GM18498 (cell line): ENCODE measurements at regions not wholly inside any gene's neighbourhood (a gene's known extent, or its start where the extent isn't known, plus 50 kb on each side); places are given as distances from the start of the nearest gene placed in this dataset.
A peak's percentile ranks its signal among the peaks of the same experiment; 100 is the strongest.

Experiments
- ATAC-seq: cut with Tn5 transposase; IDR thresholded peaks from one replicate; pipeline ENCODE4 v1.9.1; 2021; ENCODE audit warnings: mild to moderate bottlenecking, moderate library complexity; ENCODE audit not compliant: unreplicated experiment

- no peak for ATAC-seq
Measured at GRCh38 chr6:10250655-10251220, 164.1 kb downstream of the TFAP2A start.

GRCh38 chr6:10248378-10248843, 166.5 kb downstream of the TFAP2A start:
- no peak for ATAC-seq

GRCh38 chr6:10237298-10238038, 177.4 kb downstream of the TFAP2A start:
- no peak for ATAC-seq

- ATAC-seq: no peak
Measured at GRCh38 chr6:10235344-10235743, 179.5 kb downstream of the TFAP2A start.

- ATAC-seq: no peak
Measured at GRCh38 chr6:10230531-10230930, 184.3 kb downstream of the TFAP2A start.

GRCh38 chr6:10223841-10224240, 191.0 kb downstream of the TFAP2A start:
- ATAC-seq: no peak

- no peak for ATAC-seq
Measured at GRCh38 chr6:10221178-10221577, 193.7 kb downstream of the TFAP2A start.

- no peak for ATAC-seq
Measured at GRCh38 chr6:10219510-10219909, 195.4 kb downstream of the TFAP2A start.

- ATAC-seq: no peak
Measured at GRCh38 chr6:10217111-10217510, 197.8 kb downstream of the TFAP2A start.

- no peak for ATAC-seq
Measured at GRCh38 chr6:10215326-10216110, 199.4 kb downstream of the TFAP2A start.

GRCh38 chr6:10210052-10210451, 204.8 kb downstream of the TFAP2A start:
- no peak for ATAC-seq

- peak; percentile 57 for ATAC-seq
Measured at GRCh38 chr6:10205892-10206291, 209.0 kb downstream of the TFAP2A start.

GRCh38 chr6:10205120-10205519, 209.8 kb downstream of the TFAP2A start:
- no peak for ATAC-seq

GRCh38 chr6:10203651-10204050, 211.2 kb downstream of the TFAP2A start:
- ATAC-seq: no peak

GRCh38 chr6:10202581-10202980, 212.3 kb downstream of the TFAP2A start:
- ATAC-seq: no peak

GRCh38 chr6:10201606-10202510, 213.0 kb downstream of the TFAP2A start:
- ATAC-seq: no peak

GRCh38 chr6:10196090-10196489, 218.8 kb downstream of the TFAP2A start:
- ATAC-seq: no peak

- ATAC-seq: no peak
Measured at GRCh38 chr6:10194816-10195672, 219.8 kb downstream of the TFAP2A start.

- no peak for ATAC-seq
Measured at GRCh38 chr6:10193321-10193720, 221.6 kb downstream of the TFAP2A start.

- ATAC-seq: no peak
Measured at GRCh38 chr6:10190042-10190441, 224.8 kb downstream of the TFAP2A start.
